GM12875 (cell line): ENCODE measurements at regions not wholly inside any gene's neighbourhood (a gene's known extent, or its start where the extent isn't known, plus 50 kb on each side); places are given as distances from the start of the nearest gene placed in this dataset.

Experiments
- H3K4me3 ChIP-seq: one replicate; pipeline ENCODE4 v1.5.1; 2011; ENCODE audit warnings: low read depth, low read length, control low read depth
- CTCF ChIP-seq: IDR thresholded peaks from 2 replicates; pipeline ENCODE4 v1.5.1; 2011; ENCODE audit warnings: low read depth, mild to moderate bottlenecking, control low read depth, inconsistent platforms, low read length, moderate library complexity, borderline replicate concordance; ENCODE audit not compliant: insufficient read depth

- H3K4me3 ChIP-seq, result no peak overlapping the region
- TF ChIP-seq CTCF, result no peak
Observed at GRCh38 chr2:221817878-221818277, 245.8 kb upstream of the EPHA4 start.

GRCh38 chr2:221817052-221817451 is 244.9 kb upstream of the EPHA4 start:
- no peak for TF ChIP-seq CTCF
- H3K4me3 ChIP-seq, result no peak overlapping the region

GRCh38 chr2:221816566-221816965 is 244.5 kb upstream of the EPHA4 start:
- H3K4me3 ChIP-seq, result no peak overlapping the region
- TF ChIP-seq CTCF, result no peak

- H3K4me3 ChIP-seq, result no peak overlapping the region
- TF ChIP-seq CTCF, result no peak
Observed at GRCh38 chr2:221810650-221811049, 238.5 kb upstream of the EPHA4 start.

GRCh38 chr2:221810245-221810644 is 238.1 kb upstream of the EPHA4 start:
- TF ChIP-seq CTCF, result no peak
- H3K4me3 ChIP-seq, result no peak overlapping the region

GRCh38 chr2:221808488-221808887 is 236.4 kb upstream of the EPHA4 start:
- no peak overlapping the region for H3K4me3 ChIP-seq
- no peak for TF ChIP-seq CTCF

- TF ChIP-seq CTCF, result no peak
- H3K4me3 ChIP-seq, result no peak overlapping the region
Observed at GRCh38 chr2:221807706-221808105, 235.6 kb upstream of the EPHA4 start.
